Hematopoietic multipotent progenitor cell treated with erythropoietin and hydrocortisone succinate and interleukin-3 and kit ligand, for 17 days (in vitro differentiated cells): ENCODE measurements at regions not wholly inside any gene's neighbourhood (a gene's known extent, or its start where the extent isn't known, plus 50 kb on each side); places are given as distances from the start of the nearest gene placed in this dataset.
"Not testable (repeated sequence)": the region's sequence is repeated elsewhere in the genome, so short reads cannot be mapped to it uniquely, and the experiment has no call there.

Experiments used
- DNase-seq: peaks from one replicate; pipeline ENCODE4 v3.0.0-alpha.2; 2015; ENCODE audit warnings: low spot score

- DNase-seq = no peak
These were observed 670.4 kb upstream of the GOT2 start for GRCh38 chr16:59404509-59404908.

- DNase-seq = no peak
These were observed 666.7 kb upstream of the GOT2 start for GRCh38 chr16:59400830-59401229.

- DNase-seq = no peak
These were observed 663.5 kb upstream of the GOT2 start for GRCh38 chr16:59397638-59398037.

- DNase-seq = no peak
These were observed 660.4 kb upstream of the GOT2 start for GRCh38 chr16:59394526-59394925.

- no peak for DNase-seq
These were observed 658.8 kb upstream of the GOT2 start for GRCh38 chr16:59392911-59393310.

GRCh38 chr16:59391617-59392364 is 657.7 kb upstream of the GOT2 start:
- DNase-seq = no peak

- no peak for DNase-seq
These were observed 651.8 kb upstream of the GOT2 start for GRCh38 chr16:59385959-59386358.

GRCh38 chr16:59385491-59385890 is 651.4 kb upstream of the GOT2 start:
- DNase-seq = no peak

- DNase-seq = no peak
These were observed 639.5 kb upstream of the GOT2 start for GRCh38 chr16:59373632-59374031.

GRCh38 chr16:59370717-59371116 is 636.6 kb upstream of the GOT2 start:
- DNase-seq = no peak

- DNase-seq = no peak
These were observed 635.4 kb upstream of the GOT2 start for GRCh38 chr16:59369523-59369922.

- no peak for DNase-seq
These were observed 634.5 kb upstream of the GOT2 start for GRCh38 chr16:59368586-59368985.

- DNase-seq = no peak
These were observed 622.6 kb upstream of the GOT2 start for GRCh38 chr16:59356709-59357108.

GRCh38 chr16:59356144-59356543 is 622.0 kb upstream of the GOT2 start:
- no peak for DNase-seq

- DNase-seq = no peak
These were observed 621.6 kb upstream of the GOT2 start for GRCh38 chr16:59355704-59356103.

GRCh38 chr16:59351305-59351903 is 617.3 kb upstream of the GOT2 start:
- DNase-seq = no peak

- no peak for DNase-seq
These were observed 616.6 kb upstream of the GOT2 start for GRCh38 chr16:59350670-59351069.

GRCh38 chr16:59342669-59343068 is 608.6 kb upstream of the GOT2 start:
- DNase-seq = no peak

GRCh38 chr16:59341368-59341767 is 607.3 kb upstream of the GOT2 start:
- no peak for DNase-seq

GRCh38 chr16:59339871-59340270 is 605.8 kb upstream of the GOT2 start:
- no peak for DNase-seq

GRCh38 chr16:59336136-59336695 is 602.1 kb upstream of the GOT2 start:
- no peak for DNase-seq

- DNase-seq = not testable (repeated sequence)
These were observed 597.6 kb upstream of the GOT2 start for GRCh38 chr16:59331708-59332107.

GRCh38 chr16:59330019-59330670 is 596.0 kb upstream of the GOT2 start:
- no peak for DNase-seq
